Epithelial cell of prostate (primary cell): ENCODE measurements at regions not wholly inside any gene's neighbourhood (a gene's known extent, or its start where the extent isn't known, plus 50 kb on each side); places are given as distances from the start of the nearest gene placed in this dataset.
"Not testable (repeated sequence)": the region's sequence is repeated elsewhere in the genome, so short reads cannot be mapped to it uniquely, and the experiment has no call there.

ENCODE experiments used
- DNase-seq: peaks from one replicate; pipeline ENCODE4 v3.0.0-alpha.2; 2011; ENCODE audit warnings: low read depth, low spot score
- H3K27ac ChIP-seq: fragments of 450-650 bp; 2 replicates; pipeline ENCODE4 v1.5.1; 2017; ENCODE audit warnings: mild to moderate bottlenecking

GRCh38 chr11:97860237-97860636 lies 1160.5 kb upstream of the CNTN5 start:
- no peak overlapping the region for H3K27ac ChIP-seq
- no peak for DNase-seq

GRCh38 chr11:97862021-97862420 lies 1158.7 kb upstream of the CNTN5 start:
- no peak for DNase-seq
- H3K27ac ChIP-seq: no peak overlapping the region

- DNase-seq: no peak
- H3K27ac ChIP-seq: no peak overlapping the region
Measured at GRCh38 chr11:97865424-97866012, 1155.2 kb upstream of the CNTN5 start.

- no peak for DNase-seq
- no peak overlapping the region for H3K27ac ChIP-seq
Measured at GRCh38 chr11:97871816-97872215, 1148.9 kb upstream of the CNTN5 start.

- no peak overlapping the region for H3K27ac ChIP-seq
- no peak for DNase-seq
Measured at GRCh38 chr11:97880209-97880608, 1140.5 kb upstream of the CNTN5 start.

GRCh38 chr11:97883086-97883485 lies 1137.7 kb upstream of the CNTN5 start:
- H3K27ac ChIP-seq: no peak overlapping the region
- no peak for DNase-seq

GRCh38 chr11:97888641-97889040 lies 1132.1 kb upstream of the CNTN5 start:
- DNase-seq: no peak

GRCh38 chr11:97890466-97890865 lies 1130.3 kb upstream of the CNTN5 start:
- DNase-seq: no peak
- H3K27ac ChIP-seq: no peak overlapping the region

More at GRCh38 chr11:97888641-97889040, 1132.1 kb upstream of the CNTN5 start:
- no peak overlapping the region for H3K27ac ChIP-seq

- H3K27ac ChIP-seq: no peak overlapping the region
- DNase-seq: no peak
Measured at GRCh38 chr11:97893612-97894011, 1127.1 kb upstream of the CNTN5 start.

GRCh38 chr11:97894978-97895377 lies 1125.8 kb upstream of the CNTN5 start:
- no peak for DNase-seq
- no peak overlapping the region for H3K27ac ChIP-seq

GRCh38 chr11:97895572-97895971 lies 1125.2 kb upstream of the CNTN5 start:
- DNase-seq: no peak
- no peak overlapping the region for H3K27ac ChIP-seq

- no peak for DNase-seq
- H3K27ac ChIP-seq: no peak overlapping the region
Measured at GRCh38 chr11:97902828-97903227, 1117.9 kb upstream of the CNTN5 start.

GRCh38 chr11:97905101-97905500 lies 1115.6 kb upstream of the CNTN5 start:
- DNase-seq: no peak

GRCh38 chr11:97905671-97906070 lies 1115.1 kb upstream of the CNTN5 start:
- H3K27ac ChIP-seq: no peak overlapping the region
- DNase-seq: no peak

More at GRCh38 chr11:97905101-97905500, 1115.6 kb upstream of the CNTN5 start:
- H3K27ac ChIP-seq: no peak overlapping the region

- H3K27ac ChIP-seq: no peak overlapping the region
- DNase-seq: no peak
Measured at GRCh38 chr11:97908354-97908753, 1112.4 kb upstream of the CNTN5 start.

GRCh38 chr11:97909614-97910399 lies 1110.9 kb upstream of the CNTN5 start:
- no peak overlapping the region for H3K27ac ChIP-seq
- no peak for DNase-seq

GRCh38 chr11:97912629-97913028 lies 1108.1 kb upstream of the CNTN5 start:
- no peak for DNase-seq
- no peak overlapping the region for H3K27ac ChIP-seq

GRCh38 chr11:97922933-97923332 lies 1097.8 kb upstream of the CNTN5 start:
- DNase-seq, H3K27ac ChIP-seq: not testable (repeated sequence)

- no peak overlapping the region for H3K27ac ChIP-seq
- no peak for DNase-seq
Measured at GRCh38 chr11:97934572-97935208, 1086.1 kb upstream of the CNTN5 start.

- no peak overlapping the region for H3K27ac ChIP-seq
- DNase-seq: no peak
Measured at GRCh38 chr11:97937501-97937900, 1083.2 kb upstream of the CNTN5 start.

GRCh38 chr11:97938789-97939188 lies 1082.0 kb upstream of the CNTN5 start:
- DNase-seq: no peak
- H3K27ac ChIP-seq: no peak overlapping the region
